KMS-11 (cell line): ENCODE measurements at regions not wholly inside any gene's neighbourhood (a gene's known extent, or its start where the extent isn't known, plus 50 kb on each side); places are given as distances from the start of the nearest gene placed in this dataset.

Experiments
- H2AFZ ChIP-seq: fragments of 200-600 bp; sonication (generic); 2 replicates; pipeline ENCODE4 v1.6.1; 2016; ENCODE audit warnings: antibody characterized with exemption, mixed run types, low read depth
- H3K27ac ChIP-seq: fragments of 200-600 bp; sonication (generic); 2 replicates; pipeline ENCODE4 v1.6.1; 2016; ENCODE audit warnings: mild to moderate bottlenecking, mixed run types
- H3K27me3 ChIP-seq: fragments of 200-600 bp; sonication (generic); 2 replicates; pipeline ENCODE4 v1.6.1; 2017; ENCODE audit warnings: mild to moderate bottlenecking, low read depth, mixed run types, moderate library complexity; ENCODE audit not compliant: insufficient read depth
- H3K36me3 ChIP-seq: fragments of 200-600 bp; sonication (generic); 2 replicates; pipeline ENCODE4 v1.6.1; 2017; ENCODE audit warnings: mild to moderate bottlenecking, mixed run types; ENCODE audit not compliant: insufficient read depth
- H3K4me1 ChIP-seq: fragments of 200-600 bp; sonication (generic); 2 replicates; pipeline ENCODE4 v1.6.1; 2016; ENCODE audit warnings: mild to moderate bottlenecking, low read depth, mixed run types; ENCODE audit not compliant: poor library complexity, severe bottlenecking
- H3K4me2 ChIP-seq: fragments of 200-600 bp; sonication (generic); 2 replicates; pipeline ENCODE4 v1.7.0; 2016; ENCODE audit warnings: mild to moderate bottlenecking, mixed run types
- H3K4me3 ChIP-seq: fragments of 200-600 bp; sonication (generic); IDR thresholded peaks from 2 replicates; pipeline ENCODE4 v1.6.1; 2017; ENCODE audit warnings: low read depth, low read length, mixed read lengths; ENCODE audit not compliant: insufficient read depth
- H3K79me2 ChIP-seq: fragments of 200-600 bp; sonication (generic); 2 replicates; pipeline ENCODE4 v1.6.1; 2016; ENCODE audit warnings: low read depth, mixed run types; ENCODE audit not compliant: insufficient read depth
- H3K9ac ChIP-seq: fragments of 200-600 bp; sonication (generic); 2 replicates; pipeline ENCODE4 v1.6.1; 2016; ENCODE audit warnings: mild to moderate bottlenecking, mixed run types
- H4K20me1 ChIP-seq: fragments of 200-600 bp; sonication (generic); 2 replicates; pipeline ENCODE4 v1.6.1; 2016; ENCODE audit warnings: mild to moderate bottlenecking, mixed run types; ENCODE audit not compliant: insufficient read depth
- TF ChIP-seq, protein P1 (sequence below): fragments of 200-600 bp; sonication (generic); conservative IDR thresholded peaks from 2 replicates; pipeline ENCODE4 v1.6.1; 2017; ENCODE audit warnings: low read depth, mild to moderate bottlenecking, antibody characterized with exemption, low read length, moderate library complexity, mixed read lengths

DNA sequence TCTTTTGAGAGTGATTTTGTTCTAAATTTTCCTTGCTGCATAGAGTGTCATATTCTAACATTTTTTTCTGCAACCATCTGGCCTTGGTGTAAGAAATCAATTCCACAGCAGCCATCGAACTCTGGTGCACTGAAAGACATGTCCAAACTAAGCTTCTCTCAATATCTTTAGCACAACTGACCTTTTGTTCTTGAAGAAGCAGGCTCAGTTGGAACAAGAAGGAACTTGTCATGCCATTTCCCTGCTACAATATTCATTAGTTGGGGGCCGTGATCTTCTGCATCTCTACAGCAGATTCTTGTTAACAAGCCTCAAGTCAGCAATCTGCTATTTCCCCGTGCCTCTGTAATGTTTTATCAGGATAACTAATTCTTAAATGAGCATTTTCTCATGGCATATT is 1305.6 kb downstream of the CDH11 start:
- Histone ChIP-seq H3K79me2 (no peaks in the 10 kb centered on the region), H3K9ac (no peak overlapping the region), H4K20me1 (no peaks in the 10 kb centered on the region), H3K4me3 (no peak overlapping the region), H2AFZ (no peak overlapping the region), H3K27ac (no peak overlapping the region), H3K36me3 (no peaks in the 10 kb centered on the region), H3K4me1 (no peaks in the 10 kb centered on the region), H3K27me3 (no peaks in the 10 kb centered on the region), H3K4me2 (no peak overlapping the region)
- TF ChIP-seq, protein P1, sequence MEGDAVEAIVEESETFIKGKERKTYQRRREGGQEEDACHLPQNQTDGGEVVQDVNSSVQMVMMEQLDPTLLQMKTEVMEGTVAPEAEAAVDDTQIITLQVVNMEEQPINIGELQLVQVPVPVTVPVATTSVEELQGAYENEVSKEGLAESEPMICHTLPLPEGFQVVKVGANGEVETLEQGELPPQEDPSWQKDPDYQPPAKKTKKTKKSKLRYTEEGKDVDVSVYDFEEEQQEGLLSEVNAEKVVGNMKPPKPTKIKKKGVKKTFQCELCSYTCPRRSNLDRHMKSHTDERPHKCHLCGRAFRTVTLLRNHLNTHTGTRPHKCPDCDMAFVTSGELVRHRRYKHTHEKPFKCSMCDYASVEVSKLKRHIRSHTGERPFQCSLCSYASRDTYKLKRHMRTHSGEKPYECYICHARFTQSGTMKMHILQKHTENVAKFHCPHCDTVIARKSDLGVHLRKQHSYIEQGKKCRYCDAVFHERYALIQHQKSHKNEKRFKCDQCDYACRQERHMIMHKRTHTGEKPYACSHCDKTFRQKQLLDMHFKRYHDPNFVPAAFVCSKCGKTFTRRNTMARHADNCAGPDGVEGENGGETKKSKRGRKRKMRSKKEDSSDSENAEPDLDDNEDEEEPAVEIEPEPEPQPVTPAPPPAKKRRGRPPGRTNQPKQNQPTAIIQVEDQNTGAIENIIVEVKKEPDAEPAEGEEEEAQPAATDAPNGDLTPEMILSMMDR, result no peak

DNA sequence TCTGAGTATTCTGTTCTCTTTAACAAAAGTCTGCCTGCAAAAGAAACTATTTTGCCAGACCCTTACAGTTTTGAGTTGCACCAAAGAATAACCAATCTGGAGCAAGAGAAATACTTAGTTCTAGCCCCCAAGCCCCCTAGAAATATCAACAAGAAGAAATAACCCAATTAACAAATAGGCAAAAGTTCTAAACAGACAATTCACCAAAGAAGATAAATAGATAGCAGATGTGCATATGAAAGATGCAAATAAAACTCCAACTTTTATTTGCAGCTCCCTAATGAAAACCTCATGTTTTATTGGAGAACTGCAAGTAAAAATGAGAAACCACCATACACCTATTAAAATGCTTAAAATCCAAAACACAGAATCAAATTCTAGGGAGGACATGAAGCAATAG is 1308.0 kb downstream of the CDH11 start:
- H3K27ac ChIP-seq, result no peak overlapping the region
- no peak overlapping the region for H3K4me3 ChIP-seq
- H4K20me1 ChIP-seq, result no peaks in the 10 kb centered on the region
- no peaks in the 10 kb centered on the region for H3K27me3 ChIP-seq
- H3K36me3 ChIP-seq, result no peaks in the 10 kb centered on the region
- TF ChIP-seq, protein P1, result no peak
- no peak overlapping the region for H2AFZ ChIP-seq
- H3K9ac ChIP-seq, result no peak overlapping the region
- H3K4me2 ChIP-seq, result no peak overlapping the region
- H3K4me1 ChIP-seq, result no peaks in the 10 kb centered on the region
- no peaks in the 10 kb centered on the region for H3K79me2 ChIP-seq

DNA sequence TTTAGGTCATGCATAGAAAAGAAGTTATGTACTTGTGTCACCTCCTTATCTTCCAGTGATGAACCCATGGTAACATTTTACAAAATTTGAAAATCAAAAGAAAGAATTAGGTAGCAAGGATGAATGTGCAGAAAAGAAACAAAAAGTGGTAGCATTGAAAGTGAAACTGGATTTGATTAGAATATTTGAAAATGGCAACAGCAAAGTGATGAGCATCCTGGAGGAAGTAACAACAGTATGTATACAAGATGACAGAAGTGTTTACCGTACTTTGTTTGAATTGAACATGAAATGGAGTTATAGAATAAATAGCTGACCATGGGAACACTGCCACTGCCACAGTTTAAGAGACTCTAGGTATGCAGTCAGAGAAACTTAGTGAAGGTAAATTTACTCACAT is 1313.1 kb downstream of the CDH11 start:
- Histone ChIP-seq H3K79me2 (no peaks in the 10 kb centered on the region), H3K4me1 (no peaks in the 10 kb centered on the region), H4K20me1 (no peaks in the 10 kb centered on the region), H3K4me2 (no peak overlapping the region), H3K4me3 (no peak overlapping the region), H3K27ac (no peak overlapping the region), H2AFZ (no peak overlapping the region), H3K27me3 (no peaks in the 10 kb centered on the region), H3K36me3 (no peaks in the 10 kb centered on the region), H3K9ac (no peak overlapping the region)
- TF ChIP-seq, protein P1, result no peak

DNA sequence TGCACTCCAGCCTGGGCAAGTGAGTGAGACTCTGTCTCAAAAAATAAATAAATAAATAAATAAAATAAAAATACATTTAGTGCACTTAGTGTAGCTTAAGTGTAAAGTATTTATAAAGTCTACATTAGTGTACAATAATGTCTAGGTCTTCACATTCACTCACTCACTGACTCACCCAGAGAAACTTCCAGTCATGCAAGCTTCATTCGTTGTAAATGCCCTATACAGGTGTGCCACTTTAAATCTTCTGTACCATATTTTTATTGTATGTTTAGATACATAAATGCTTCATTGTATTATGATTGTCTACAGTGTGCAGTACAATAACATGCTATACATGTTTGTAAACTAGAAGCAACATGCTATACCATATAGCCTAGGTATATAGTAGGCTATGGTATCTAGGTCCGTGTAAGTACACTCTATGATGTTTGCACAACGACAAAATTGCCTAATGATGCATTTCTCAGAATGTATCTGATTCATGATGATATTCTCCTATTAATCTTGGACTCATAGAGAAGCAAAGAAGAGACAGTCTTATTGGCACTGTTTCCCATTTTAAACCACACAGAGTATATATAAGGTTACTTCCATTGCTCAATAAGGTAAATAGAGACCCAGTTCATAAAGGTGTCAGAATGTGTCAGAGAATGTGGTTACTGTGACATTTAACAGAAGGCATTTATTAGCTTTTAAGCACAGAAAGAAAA is 1314.9 kb downstream of the CDH11 start:
- Histone ChIP-seq H3K4me1 (no peaks in the 10 kb centered on the region), H3K9ac (no peak overlapping the region), H2AFZ (no peak overlapping the region), H3K36me3 (no peaks in the 10 kb centered on the region), H3K27me3 (no peaks in the 10 kb centered on the region), H3K4me3 (no peak overlapping the region), H3K27ac (no peak overlapping the region), H3K79me2 (no peaks in the 10 kb centered on the region), H3K4me2 (no peak overlapping the region), H4K20me1 (no peaks in the 10 kb centered on the region)
- TF ChIP-seq, protein P1, result no peak
